Trophoblast cell (in vitro differentiated cells and primary cell): ENCODE measurements at regions not wholly inside any gene's neighbourhood (a gene's known extent, or its start where the extent isn't known, plus 50 kb on each side); places are given as distances from the start of the nearest gene placed in this dataset.

Experiments used
- DNase-seq, 2 donors: peaks; one replicate each; pipeline ENCODE4 v3.0.0-alpha.2; 2016
- H2AFZ ChIP-seq: 2 replicates; pipeline ENCODE4 v1.6.1; 2013; ENCODE audit warnings: low read length, moderate library complexity, mild to moderate bottlenecking; ENCODE audit not compliant: insufficient read depth, poor library complexity
- H2AK5ac ChIP-seq: 2 replicates; pipeline ENCODE4 v1.6.1; 2013; ENCODE audit warnings: mild to moderate bottlenecking, low read length
- H2BK120ac ChIP-seq: 2 replicates; pipeline ENCODE4 v1.6.1; 2013; ENCODE audit warnings: low read length, mild to moderate bottlenecking, moderate library complexity; ENCODE audit not compliant: insufficient read depth, poor library complexity
- H2BK12ac ChIP-seq: 2 replicates; pipeline ENCODE4 v1.6.1; 2013; ENCODE audit warnings: mild to moderate bottlenecking, low read length, moderate library complexity
- H2BK5ac ChIP-seq: 2 replicates; pipeline ENCODE4 v1.6.1; 2013; ENCODE audit warnings: low read length, low read depth, moderate library complexity, mild to moderate bottlenecking; ENCODE audit not compliant: poor library complexity
- H3K14ac ChIP-seq: 2 replicates; pipeline ENCODE4 v1.6.1; 2013; ENCODE audit warnings: mild to moderate bottlenecking, low read length
- H3K18ac ChIP-seq: 2 replicates; pipeline ENCODE4 v1.6.1; 2013; ENCODE audit warnings: mild to moderate bottlenecking, low read length
- H3K23ac ChIP-seq: 2 replicates; pipeline ENCODE4 v1.6.1; 2013; ENCODE audit warnings: low read length
- H3K27ac ChIP-seq: 2 replicates; pipeline ENCODE4 v1.5.1; 2013; ENCODE audit warnings: low read depth, mild to moderate bottlenecking, inconsistent platforms, low read length, moderate library complexity
- H3K27me3 ChIP-seq: 2 replicates; pipeline ENCODE4 v1.6.1; 2013; ENCODE audit warnings: inconsistent platforms, mild to moderate bottlenecking, low read length, moderate library complexity; ENCODE audit not compliant: insufficient read depth
- H3K36me3 ChIP-seq, 2 experiments: 1 replicate in 1 of 2; 2 replicates in 1 of 2; pipeline ENCODE4 v1.6.1; 2013; ENCODE audit warnings: low read length in 2 of 2, mild to moderate bottlenecking in 2 of 2, moderate library complexity in 1 of 2; ENCODE audit not compliant: insufficient read depth in 2 of 2, control insufficient read depth in 1 of 2
- H3K4ac ChIP-seq: 2 replicates; pipeline ENCODE4 v1.6.1; 2013; ENCODE audit warnings: low read depth, mild to moderate bottlenecking, low read length, moderate library complexity
- H3K4me1 ChIP-seq, 2 experiments: 1 replicate in 1 of 2; 2 replicates in 1 of 2; pipeline ENCODE4 v1.6.1; 2013; ENCODE audit warnings: low read length in 2 of 2, mild to moderate bottlenecking in 2 of 2, moderate library complexity in 1 of 2; ENCODE audit not compliant: insufficient read depth in 2 of 2, control insufficient read depth in 1 of 2
- H3K4me2 ChIP-seq: 2 replicates; pipeline ENCODE4 v1.6.1; 2013; ENCODE audit warnings: inconsistent platforms, mild to moderate bottlenecking, low read length, moderate library complexity
- H3K4me3 ChIP-seq: 2 replicates; pipeline ENCODE4 v1.5.1; 2013; ENCODE audit warnings: mild to moderate bottlenecking, low read depth, low read length, inconsistent platforms
- H3K79me1 ChIP-seq: one replicate; pipeline ENCODE4 v1.6.1; 2013; ENCODE audit warnings: low read length
- H3K79me2 ChIP-seq: 2 replicates; pipeline ENCODE4 v1.6.1; 2013; ENCODE audit warnings: low read length, mild to moderate bottlenecking; ENCODE audit not compliant: control insufficient read depth, insufficient read depth, poor library complexity
- H3K9ac ChIP-seq: 2 replicates; pipeline ENCODE4 v1.6.1; 2013; ENCODE audit warnings: mild to moderate bottlenecking, low read length
- H3K9me3 ChIP-seq: 2 replicates; pipeline ENCODE4 v1.6.1; 2013; ENCODE audit warnings: low read depth, mild to moderate bottlenecking, control low read depth, inconsistent platforms, low read length; ENCODE audit not compliant: insufficient read depth
- H4K12ac ChIP-seq: 2 replicates; pipeline ENCODE4 v1.6.1; 2013; ENCODE audit warnings: low read depth, mild to moderate bottlenecking, low read length, moderate library complexity
- H4K8ac ChIP-seq: 2 replicates; pipeline ENCODE4 v1.6.1; 2013; ENCODE audit warnings: low read depth, mild to moderate bottlenecking, low read length, moderate library complexity
- H4K91ac ChIP-seq: one replicate; pipeline ENCODE4 v1.6.1; 2013; ENCODE audit warnings: low read depth, mild to moderate bottlenecking, low read length, moderate library complexity
- WGBS: extraction: QIAGEN DNeasy Blood & Tissue Kit; methylation state at CpG from one replicate; pipeline ENCODE4 v1.1.7; 2013; ENCODE audit warnings: missing lambda C conversion rate; ENCODE audit not compliant: insufficient read length, insufficient coverage; ENCODE audit errors: extremely low coverage; 5-methylcytosine and 5-hydroxymethylcytosine counted together

GRCh38 chr12:40575987-40576386 lies 116.3 kb upstream of the CNTN1 start:
- no peak overlapping the region for H2BK12ac ChIP-seq
- H3K9me3 ChIP-seq = no peaks in the 10 kb centered on the region
- H3K4me1 ChIP-seq = no peaks in the 10 kb centered on the region
- no peak overlapping the region for H3K4me2 ChIP-seq
- no peaks in the 10 kb centered on the region for H3K27me3 ChIP-seq
- H3K27ac ChIP-seq = no peak overlapping the region
- no peak overlapping the region for H2AK5ac ChIP-seq
- DNase-seq = no peak
- H3K4me3 ChIP-seq = no peak overlapping the region
- H4K91ac ChIP-seq = no peak overlapping the region
- H3K4ac ChIP-seq = no peak overlapping the region
- H3K23ac ChIP-seq = no peak overlapping the region
- H3K79me2 ChIP-seq = no peaks in the 10 kb centered on the region
- no peak overlapping the region for H3K14ac ChIP-seq
- no peaks in the 10 kb centered on the region for H3K79me1 ChIP-seq
- H3K36me3 ChIP-seq = no peaks in the 10 kb centered on the region
- H2AFZ ChIP-seq = no peak overlapping the region
- no peak overlapping the region for H4K12ac ChIP-seq
- no peak overlapping the region for H2BK5ac ChIP-seq
- H3K18ac ChIP-seq = no peak overlapping the region
- no peak overlapping the region for H2BK120ac ChIP-seq
- H4K8ac ChIP-seq = no peak overlapping the region
- H3K9ac ChIP-seq = no peak overlapping the region

GRCh38 chr12:40577834-40578233 lies 114.4 kb upstream of the CNTN1 start:
- Histone ChIP-seq H3K14ac (no peak overlapping the region), H3K9ac (no peak overlapping the region), H2BK120ac (no peak overlapping the region), H2AFZ (no peak overlapping the region), H3K18ac (no peak overlapping the region), H3K4ac (no peak overlapping the region), H4K91ac (no peak overlapping the region), H3K79me2 (no peaks in the 10 kb centered on the region), H3K4me2 (no peak overlapping the region), H3K36me3 (no peaks in the 10 kb centered on the region), H3K27ac (no peak overlapping the region), H3K27me3 (no peaks in the 10 kb centered on the region), H2BK12ac (no peak overlapping the region), H4K8ac (no peak overlapping the region), H3K4me1 (no peaks in the 10 kb centered on the region), H3K4me3 (no peak overlapping the region), H3K9me3 (peaks cover 7% of the 10 kb centered on the region), H3K79me1 (no peaks in the 10 kb centered on the region), H2AK5ac (no peak overlapping the region), H2BK5ac (no peak overlapping the region), H3K23ac (no peak overlapping the region), H4K12ac (no peak overlapping the region)
- DNase-seq = no peak
- no CpG with 5 or more reads among the region's 1 CpG for WGBS

DNA sequence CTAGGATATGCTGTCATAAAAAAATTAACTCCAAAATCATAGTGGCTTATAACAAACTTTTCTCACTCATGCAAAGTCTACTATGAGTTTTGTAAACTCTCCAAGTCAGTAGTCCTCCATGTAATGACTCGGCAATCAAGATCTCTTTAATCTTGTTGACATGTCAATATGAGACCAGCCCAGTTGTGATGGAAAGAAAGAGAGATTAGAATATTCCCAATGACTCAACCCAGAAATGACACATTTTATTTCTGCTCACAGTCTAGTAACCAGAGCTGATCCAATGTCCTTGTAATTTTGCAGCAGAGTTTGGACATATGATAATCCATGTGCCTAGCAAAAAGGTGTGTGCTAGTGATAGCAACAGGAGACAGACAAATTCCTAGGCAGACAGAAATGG lies 112.6 kb upstream of the CNTN1 start:
- no peaks in the 10 kb centered on the region for H3K4me1 ChIP-seq
- no peak overlapping the region for H2BK12ac ChIP-seq
- no peaks in the 10 kb centered on the region for H3K27me3 ChIP-seq
- H4K12ac ChIP-seq = no peak overlapping the region
- H3K14ac ChIP-seq = no peak overlapping the region
- no peak overlapping the region for H3K4ac ChIP-seq
- no peak overlapping the region for H3K27ac ChIP-seq
- no peak overlapping the region for H4K91ac ChIP-seq
- no peaks in the 10 kb centered on the region for H3K79me1 ChIP-seq
- H3K18ac ChIP-seq = no peak overlapping the region
- no peak overlapping the region for H4K8ac ChIP-seq
- no peak overlapping the region for H2BK120ac ChIP-seq
- peaks cover 7% of the 10 kb centered on the region for H3K9me3 ChIP-seq
- no peak overlapping the region for H3K23ac ChIP-seq
- no peak overlapping the region for H2AK5ac ChIP-seq
- no peaks in the 10 kb centered on the region for H3K36me3 ChIP-seq
- H3K9ac ChIP-seq = no peak overlapping the region
- no peak overlapping the region for H2BK5ac ChIP-seq
- DNase-seq = no peak
- no CpG with 5 or more reads among the region's 1 CpG for WGBS
- H2AFZ ChIP-seq = no peak overlapping the region
- H3K4me3 ChIP-seq = no peak overlapping the region
- H3K4me2 ChIP-seq = no peak overlapping the region
- no peaks in the 10 kb centered on the region for H3K79me2 ChIP-seq

- no peaks in the 10 kb centered on the region for H3K79me2 ChIP-seq
- no CpG with 5 or more reads among the region's 2 CpGs for WGBS
- DNase-seq = no peak
- H4K8ac ChIP-seq = no peak overlapping the region
- H3K18ac ChIP-seq = no peak overlapping the region
- H4K12ac ChIP-seq = no peak overlapping the region
- no peak overlapping the region for H2BK12ac ChIP-seq
- H2AFZ ChIP-seq = no peak overlapping the region
- no peak overlapping the region for H3K27ac ChIP-seq
- H3K9ac ChIP-seq = no peak overlapping the region
- H2AK5ac ChIP-seq = no peak overlapping the region
- H3K27me3 ChIP-seq = no peaks in the 10 kb centered on the region
- H4K91ac ChIP-seq = no peak overlapping the region
- no peak overlapping the region for H3K14ac ChIP-seq
- H3K4ac ChIP-seq = no peak overlapping the region
- no peak overlapping the region for H2BK5ac ChIP-seq
- no peak overlapping the region for H3K23ac ChIP-seq
- H2BK120ac ChIP-seq = no peak overlapping the region
- H3K9me3 ChIP-seq = peaks cover 7% of the 10 kb centered on the region
- no peak overlapping the region for H3K4me2 ChIP-seq
- no peaks in the 10 kb centered on the region for H3K79me1 ChIP-seq
- H3K36me3 ChIP-seq = no peaks in the 10 kb centered on the region
- H3K4me3 ChIP-seq = no peak overlapping the region
- H3K4me1 ChIP-seq = no peaks in the 10 kb centered on the region
Measured at GRCh38 chr12:40580346-40580745, 111.9 kb upstream of the CNTN1 start.

DNA sequence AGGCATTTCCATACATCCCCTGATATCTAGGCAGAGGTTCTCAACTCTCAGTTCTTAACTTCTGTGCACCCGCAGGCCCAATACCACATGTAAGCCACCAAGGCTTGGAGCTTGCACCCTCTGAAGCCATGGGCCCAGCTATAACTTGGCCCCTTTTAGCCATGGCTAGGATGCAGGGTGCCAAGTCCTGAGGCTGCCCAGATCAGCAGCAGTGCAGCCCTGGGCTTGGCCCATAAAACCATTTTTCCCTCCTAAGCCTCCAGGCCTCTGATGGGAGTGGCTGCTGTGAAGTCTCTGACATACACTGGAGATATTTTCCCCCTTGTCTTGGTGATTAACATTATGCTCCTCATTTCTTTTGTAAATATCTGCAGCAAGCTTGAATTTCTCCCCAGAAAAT lies 110.3 kb upstream of the CNTN1 start:
- Histone ChIP-seq H4K12ac (no peak overlapping the region), H3K14ac (no peak overlapping the region), H4K91ac (no peak overlapping the region), H2BK12ac (no peak overlapping the region), H2AFZ (no peak overlapping the region), H3K79me1 (no peaks in the 10 kb centered on the region), H3K27me3 (no peaks in the 10 kb centered on the region), H2BK5ac (no peak overlapping the region), H3K4me2 (no peak overlapping the region), H3K9me3 (peaks cover 7% of the 10 kb centered on the region), H3K4me3 (no peak overlapping the region), H3K4ac (no peak overlapping the region), H3K18ac (no peak overlapping the region), H3K36me3 (no peaks in the 10 kb centered on the region), H3K9ac (no peak overlapping the region), H2BK120ac (no peak overlapping the region), H2AK5ac (no peak overlapping the region), H3K23ac (no peak overlapping the region), H4K8ac (no peak overlapping the region), H3K27ac (no peak overlapping the region), H3K79me2 (no peaks in the 10 kb centered on the region), H3K4me1 (no peaks in the 10 kb centered on the region)
- no CpG with 5 or more reads among the region's 1 CpG for WGBS
- no peak for DNase-seq
